Activated T-helper 1 cell treated with anti-CD3 and anti-CD28 coated beads, Interleukin-12 subunit alpha, Interleukin-12 subunit beta, Interleukin-2, Interleukin-4 antibody, amounts not matched to agents 30 ng/mL and 10 ng/mL and 1 ng/mL, durations not matched to agents 14 hours and 24 hours and 36 hours (primary cell): ENCODE measurements at regions not wholly inside any gene's neighbourhood (a gene's known extent, or its start where the extent isn't known, plus 50 kb on each side); places are given as distances from the start of the nearest gene placed in this dataset.

Source experiments
- DNase-seq: peaks from one replicate; pipeline ENCODE4 v3.0.0; 2021; ENCODE audit warnings: low spot score
- H3K27ac Mint-ChIP-seq: one replicate; pipeline ENCODE4 v1.8.0; 2021; ENCODE audit warnings: mild to moderate bottlenecking, mixed read lengths
- H3K27me3 Mint-ChIP-seq: one replicate; pipeline ENCODE4 v1.8.0; 2022; ENCODE audit warnings: mild to moderate bottlenecking, moderate library complexity, mixed read lengths; ENCODE audit not compliant: insufficient read depth
- H3K36me3 Mint-ChIP-seq: one replicate; pipeline ENCODE4 v1.8.0; 2021; ENCODE audit warnings: low read depth, mixed read lengths
- H3K4me1 Mint-ChIP-seq: one replicate; pipeline ENCODE4 v1.8.0; 2021; ENCODE audit warnings: low read depth, mixed read lengths
- H3K4me3 Mint-ChIP-seq: one replicate; pipeline ENCODE4 v1.8.0; 2021; ENCODE audit warnings: mild to moderate bottlenecking, moderate library complexity, mixed read lengths
- H3K9me3 Mint-ChIP-seq: one replicate; pipeline ENCODE4 v1.8.0; 2021; ENCODE audit warnings: mixed read lengths
- intact Hi-C: fragments of 100-400 bp; cut with micrococcal nuclease; formaldehyde crosslinking; loops from one replicate; pipeline ENCODE4 v1.15.1; 2024

GRCh38 chr2:118604371-118604770 lies 243.1 kb downstream of the EN1 start:
- H3K36me3 Mint-ChIP-seq: no peaks in the 10 kb centered on the region
- no peak overlapping the region for H3K27ac Mint-ChIP-seq
- DNase-seq: no peak
- intact Hi-C loops: no loop called here
- H3K4me3 Mint-ChIP-seq: no peak overlapping the region
- peaks cover 2% of the 10 kb centered on the region for H3K27me3 Mint-ChIP-seq
- H3K4me1 Mint-ChIP-seq: no peaks in the 10 kb centered on the region
- H3K9me3 Mint-ChIP-seq: peaks cover 5% of the 10 kb centered on the region

GRCh38 chr2:118599141-118599540 lies 248.3 kb downstream of the EN1 start:
- no peak for DNase-seq
- Mint-ChIP-seq H3K27me3 (no peaks in the 10 kb centered on the region), H3K4me3 (no peak overlapping the region), H3K4me1 (no peaks in the 10 kb centered on the region), H3K36me3 (no peaks in the 10 kb centered on the region), H3K27ac (no peak overlapping the region), H3K9me3 (peaks cover 14% of the 10 kb centered on the region)
- intact Hi-C loops: no loop called here

- H3K36me3 Mint-ChIP-seq: no peaks in the 10 kb centered on the region
- H3K9me3 Mint-ChIP-seq: peaks cover 14% of the 10 kb centered on the region
- DNase-seq: no peak
- H3K4me3 Mint-ChIP-seq: no peak overlapping the region
- H3K4me1 Mint-ChIP-seq: no peaks in the 10 kb centered on the region
- intact Hi-C loops: no loop called here
- no peaks in the 10 kb centered on the region for H3K27me3 Mint-ChIP-seq
- H3K27ac Mint-ChIP-seq: no peak overlapping the region
Measured at GRCh38 chr2:118596620-118597019, 250.8 kb downstream of the EN1 start.

DNA sequence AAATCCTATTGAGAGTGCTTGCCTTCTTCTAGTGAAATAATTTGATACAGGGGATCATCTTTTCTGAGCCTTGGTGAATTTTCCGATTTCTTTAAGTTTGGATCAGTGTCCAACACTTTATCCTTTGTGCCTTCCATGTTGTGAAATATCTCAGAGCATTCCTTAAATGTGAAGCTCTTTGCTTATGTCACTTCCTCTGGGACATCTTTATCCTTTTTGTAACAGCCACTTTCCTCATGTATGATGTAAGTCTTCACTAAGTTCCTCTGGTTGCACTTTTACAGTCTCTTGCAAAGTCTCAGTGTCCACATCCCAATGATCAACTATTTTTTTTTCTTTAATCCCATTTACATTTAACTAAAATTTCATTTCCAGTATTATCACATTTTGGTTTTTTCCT lies 254.2 kb downstream of the EN1 start:
- Mint-ChIP-seq H3K27ac (no peak overlapping the region), H3K9me3 (peaks cover 4% of the 10 kb centered on the region), H3K4me1 (no peaks in the 10 kb centered on the region), H3K27me3 (peaks cover 3% of the 10 kb centered on the region), H3K36me3 (no peaks in the 10 kb centered on the region), H3K4me3 (no peak overlapping the region)
- DNase-seq: no peak
- intact Hi-C loops: no loop called here

DNA sequence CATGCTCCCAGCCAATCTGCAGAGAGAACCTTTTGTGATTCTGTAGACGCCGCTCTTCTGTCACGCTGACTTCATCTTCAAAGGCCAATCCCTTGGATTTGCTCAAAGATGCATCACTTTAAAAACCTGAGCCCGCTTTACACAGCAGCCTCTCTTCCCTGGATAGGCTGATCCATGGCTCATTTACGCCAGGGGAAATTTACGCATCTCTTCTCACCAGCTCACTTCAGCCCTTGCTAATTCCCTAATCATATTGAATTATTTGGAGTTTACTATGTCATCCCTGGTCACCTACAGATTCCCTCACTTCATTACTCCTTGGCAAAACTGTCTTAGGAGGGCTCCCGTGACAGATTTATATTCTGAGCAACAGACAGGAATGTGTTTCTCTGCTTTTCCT lies 256.2 kb downstream of the EN1 start:
- Mint-ChIP-seq H3K27me3 (peaks cover 3% of the 10 kb centered on the region), H3K27ac (no peak overlapping the region), H3K36me3 (no peaks in the 10 kb centered on the region), H3K4me3 (no peak overlapping the region), H3K4me1 (no peaks in the 10 kb centered on the region), H3K9me3 (no peaks in the 10 kb centered on the region)
- no peak for DNase-seq
- intact Hi-C loops: no loop called here

GRCh38 chr2:118589721-118590120 lies 257.7 kb downstream of the EN1 start:
- no peak overlapping the region for H3K27ac Mint-ChIP-seq
- DNase-seq: no peak
- H3K27me3 Mint-ChIP-seq: peaks cover 3% of the 10 kb centered on the region

DNA sequence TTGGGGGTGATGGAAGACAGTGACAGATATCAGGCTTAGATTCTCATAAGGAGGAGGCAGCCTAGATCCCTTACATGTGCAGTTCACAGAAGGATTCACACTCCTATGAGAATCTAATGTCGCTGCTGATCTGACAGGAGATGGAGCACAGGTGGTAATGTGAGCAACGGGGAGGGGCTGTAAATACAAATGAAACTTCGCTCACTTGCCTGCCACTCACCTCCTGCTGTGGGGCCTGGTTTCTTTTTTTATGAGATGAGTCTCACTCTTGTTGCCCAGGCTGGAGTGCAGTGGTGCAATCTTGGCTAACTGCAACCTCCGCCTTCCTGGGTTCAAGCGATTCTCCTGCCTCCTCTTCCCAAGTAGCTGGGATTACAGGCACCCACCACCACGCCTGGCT lies 258.6 kb downstream of the EN1 start:
- H3K9me3 Mint-ChIP-seq: no peaks in the 10 kb centered on the region
- DNase-seq: no peak
- no peaks in the 10 kb centered on the region for H3K4me1 Mint-ChIP-seq
- H3K4me3 Mint-ChIP-seq: no peak overlapping the region
- no peaks in the 10 kb centered on the region for H3K36me3 Mint-ChIP-seq
- intact Hi-C loops: no loop called here
- H3K27me3 Mint-ChIP-seq: peaks cover 3% of the 10 kb centered on the region
- no peak overlapping the region for H3K27ac Mint-ChIP-seq

More at GRCh38 chr2:118589721-118590120, 257.7 kb downstream of the EN1 start:
- Mint-ChIP-seq H3K4me3 (no peak overlapping the region), H3K36me3 (no peaks in the 10 kb centered on the region), H3K4me1 (no peaks in the 10 kb centered on the region), H3K9me3 (no peaks in the 10 kb centered on the region)
- intact Hi-C loops: no loop called here

DNA sequence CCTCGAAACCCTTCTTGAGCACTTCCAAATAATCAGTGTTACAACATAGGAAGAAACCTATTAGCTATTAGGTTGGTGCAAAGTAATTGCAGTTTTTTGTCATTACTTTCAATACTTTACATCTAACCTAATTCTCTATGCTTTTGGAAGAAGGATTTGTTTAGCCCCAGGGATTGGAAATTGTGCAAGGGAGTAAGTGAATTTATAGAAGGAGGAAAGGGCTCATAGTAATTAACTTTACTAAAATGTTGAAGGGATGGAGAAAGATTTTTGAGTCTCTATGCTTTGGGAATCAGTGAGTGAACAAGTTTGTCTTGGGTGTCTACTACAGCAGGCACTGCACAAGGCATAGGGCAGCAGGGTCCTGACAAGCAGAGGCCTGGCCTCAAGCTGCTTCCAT lies 261.1 kb downstream of the EN1 start:
- Mint-ChIP-seq H3K4me3 (no peak overlapping the region), H3K9me3 (no peaks in the 10 kb centered on the region), H3K36me3 (no peaks in the 10 kb centered on the region), H3K27me3 (peaks cover 3% of the 10 kb centered on the region), H3K27ac (no peak overlapping the region), H3K4me1 (no peaks in the 10 kb centered on the region)
- intact Hi-C loops: no loop called here
- no peak for DNase-seq

- Mint-ChIP-seq H3K27ac (no peak overlapping the region), H3K4me1 (no peaks in the 10 kb centered on the region), H3K27me3 (peaks cover 3% of the 10 kb centered on the region), H3K4me3 (no peak overlapping the region), H3K9me3 (no peaks in the 10 kb centered on the region), H3K36me3 (no peaks in the 10 kb centered on the region)
- DNase-seq: no peak
- intact Hi-C loops: no loop called here
Measured at GRCh38 chr2:118584877-118585276, 262.6 kb downstream of the EN1 start.

DNA sequence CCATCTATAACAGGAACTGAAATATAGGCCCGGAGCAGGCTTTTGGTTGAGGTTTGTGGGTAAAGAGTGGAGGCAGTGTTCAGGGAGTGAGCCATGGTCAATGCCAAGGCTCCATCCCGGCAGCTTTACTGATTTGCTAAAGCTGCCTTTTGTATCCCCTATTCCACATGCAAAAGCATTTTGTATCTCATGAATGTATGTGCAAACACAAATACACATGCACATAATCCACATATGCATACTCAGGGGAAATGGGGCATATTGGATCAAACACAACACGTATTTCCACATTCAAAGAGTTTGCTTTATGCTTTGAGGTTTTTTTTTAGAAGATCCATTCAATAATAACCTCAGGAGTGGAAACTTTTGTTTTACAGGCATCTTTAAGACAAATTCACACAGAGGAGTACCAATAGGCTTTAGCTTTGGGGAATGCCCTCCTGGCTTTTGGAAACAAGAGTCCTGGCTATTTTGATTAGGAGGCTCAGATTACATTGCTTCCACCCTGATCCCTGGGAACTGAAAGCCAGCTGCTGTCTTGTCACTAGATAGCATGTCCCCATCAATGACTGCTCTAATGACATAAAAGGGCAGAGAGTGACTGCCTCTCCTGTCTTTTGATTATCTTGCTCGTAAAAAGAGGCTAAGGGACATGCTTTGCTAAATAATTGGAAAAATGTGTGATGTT lies 263.2 kb downstream of the EN1 start:
- no peaks in the 10 kb centered on the region for H3K36me3 Mint-ChIP-seq
- peaks cover 3% of the 10 kb centered on the region for H3K27me3 Mint-ChIP-seq
- H3K9me3 Mint-ChIP-seq: no peaks in the 10 kb centered on the region
- no peak overlapping the region for H3K4me3 Mint-ChIP-seq
- no peak for DNase-seq
- intact Hi-C loops: no loop called here
- H3K27ac Mint-ChIP-seq: no peak overlapping the region
- no peaks in the 10 kb centered on the region for H3K4me1 Mint-ChIP-seq

DNA sequence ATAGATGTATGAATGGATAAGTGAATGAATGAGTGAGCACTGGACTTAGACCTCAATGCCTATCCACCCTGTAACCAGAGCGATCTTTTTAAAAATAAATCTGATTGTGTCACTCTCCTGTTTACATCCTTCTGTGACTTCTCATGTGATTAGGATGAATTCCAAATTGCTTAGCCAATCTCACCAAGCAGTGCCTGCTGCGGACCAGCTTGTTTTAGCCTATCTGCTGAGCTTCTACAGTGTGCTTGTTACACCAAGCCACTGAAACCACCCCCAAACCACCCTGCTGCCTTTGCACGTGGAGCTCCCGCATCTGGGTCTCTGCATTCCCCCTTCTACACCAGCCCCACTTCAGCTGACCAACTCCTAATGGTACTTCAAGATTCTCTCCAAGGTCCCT lies 265.4 kb downstream of the EN1 start:
- H3K9me3 Mint-ChIP-seq: no peaks in the 10 kb centered on the region
- H3K4me1 Mint-ChIP-seq: no peaks in the 10 kb centered on the region
- intact Hi-C loops: no loop called here
- peaks cover 2% of the 10 kb centered on the region for H3K27me3 Mint-ChIP-seq
- no peak for DNase-seq
- H3K4me3 Mint-ChIP-seq: no peak overlapping the region
- H3K27ac Mint-ChIP-seq: no peak overlapping the region
- no peaks in the 10 kb centered on the region for H3K36me3 Mint-ChIP-seq

- Mint-ChIP-seq H3K36me3 (no peaks in the 10 kb centered on the region), H3K27ac (no peak overlapping the region)
Measured at GRCh38 chr2:118580651-118581050, 266.8 kb downstream of the EN1 start.

DNA sequence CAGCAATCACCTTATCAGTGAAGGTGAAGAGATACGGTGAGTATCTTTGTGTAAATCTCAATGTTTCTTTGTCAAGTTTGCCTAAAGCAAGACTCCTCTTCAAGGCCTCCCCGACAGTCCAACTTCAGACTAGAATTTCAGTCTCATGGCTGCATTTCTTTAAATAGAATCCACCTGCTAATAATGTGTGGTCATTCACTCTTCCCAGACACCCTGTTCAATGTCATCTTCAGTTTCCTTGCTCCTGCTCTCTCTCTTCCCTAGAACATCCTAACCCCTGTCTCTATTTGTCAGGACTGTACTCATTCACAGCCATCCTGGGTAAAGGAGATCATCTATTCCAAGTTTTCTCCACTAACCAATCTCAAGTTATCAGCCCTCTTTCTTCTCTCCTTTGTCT lies 267.3 kb downstream of the EN1 start:
- no peaks in the 10 kb centered on the region for H3K36me3 Mint-ChIP-seq
- no peak overlapping the region for H3K27ac Mint-ChIP-seq
- no peak for DNase-seq
- no peaks in the 10 kb centered on the region for H3K9me3 Mint-ChIP-seq
- intact Hi-C loops: no loop called here
- H3K27me3 Mint-ChIP-seq: peaks cover 2% of the 10 kb centered on the region
- H3K4me1 Mint-ChIP-seq: no peaks in the 10 kb centered on the region
- no peak overlapping the region for H3K4me3 Mint-ChIP-seq

More at GRCh38 chr2:118580651-118581050, 266.8 kb downstream of the EN1 start:
- intact Hi-C loops: no loop called here
- H3K4me1 Mint-ChIP-seq: no peaks in the 10 kb centered on the region
- no peaks in the 10 kb centered on the region for H3K9me3 Mint-ChIP-seq
- DNase-seq: no peak
- no peak overlapping the region for H3K4me3 Mint-ChIP-seq
- peaks cover 2% of the 10 kb centered on the region for H3K27me3 Mint-ChIP-seq

DNA sequence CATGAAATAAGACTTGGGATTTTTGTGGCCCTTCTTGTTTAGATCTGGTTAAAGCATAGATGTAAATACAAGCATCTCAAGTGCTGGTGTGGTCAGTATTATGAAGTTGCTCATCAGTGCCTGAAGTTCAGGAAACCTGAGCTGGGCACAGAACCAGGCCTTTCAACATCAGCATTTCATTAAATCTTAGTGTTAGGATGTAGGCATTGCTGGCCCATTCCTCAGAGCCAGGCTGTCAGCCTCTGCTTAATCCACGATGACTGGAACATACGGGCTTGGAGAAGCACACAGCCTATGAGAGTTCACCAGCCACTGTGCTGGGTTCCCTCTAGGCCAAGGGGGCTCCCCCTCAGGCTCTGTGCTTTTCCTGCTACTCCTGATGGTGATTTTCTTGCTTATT lies 270.2 kb downstream of the EN1 start:
- intact Hi-C loops: no loop called here
- no peaks in the 10 kb centered on the region for H3K9me3 Mint-ChIP-seq
- DNase-seq: no peak
- no peak overlapping the region for H3K27ac Mint-ChIP-seq
- H3K4me1 Mint-ChIP-seq: no peaks in the 10 kb centered on the region
- H3K36me3 Mint-ChIP-seq: no peaks in the 10 kb centered on the region
- peaks cover 2% of the 10 kb centered on the region for H3K27me3 Mint-ChIP-seq
- H3K4me3 Mint-ChIP-seq: no peak overlapping the region
